ENCODE measurements at regions not wholly inside any gene's neighbourhood (a gene's known extent, or its start where the extent isn't known, plus 50 kb on each side); places are given as distances from the start of the nearest gene placed in this dataset.

DNA sequence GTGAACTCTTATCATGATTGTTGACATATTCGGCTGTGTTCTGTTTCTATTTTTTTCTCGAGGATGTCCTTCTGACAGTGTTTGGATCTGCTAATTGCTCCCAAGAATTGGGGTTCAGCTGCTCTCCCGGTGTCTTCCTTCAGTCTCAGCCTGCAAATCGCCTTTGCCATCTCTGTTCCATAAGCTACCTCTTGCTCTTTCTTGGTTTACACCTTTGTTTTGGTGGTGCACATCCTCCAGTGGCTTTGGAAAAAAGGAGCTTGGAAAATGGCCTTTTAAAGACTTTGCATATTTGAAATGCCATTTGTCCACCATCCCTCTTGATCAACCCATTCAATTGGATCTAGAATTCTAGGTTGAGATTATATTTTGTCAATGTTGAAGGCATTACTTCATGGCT, 137.2 kb downstream of the URI1 start:
- Histone ChIP-seq H3K36me3 (ENCODE audit: control insufficient read depth in 4 of 4, insufficient read depth in 3 of 4, low read depth in 1 of 4, low read length in 3 of 4) (no peaks in the 10 kb centered on the region), H3K27me3 (ENCODE audit: control insufficient read depth in 4 of 4, insufficient read depth in 4 of 4, low read length in 3 of 4) (no peaks in the 10 kb centered on the region), H3K4me3 (ENCODE audit: low read depth in 1 of 3, low read length in 3 of 3) (no peak overlapping the region), H3K9me3 (ENCODE audit: control insufficient read depth in 4 of 4, low read length in 3 of 4) (no peaks in the 10 kb centered on the region), H3K9ac (ENCODE audit: low read depth in 1 of 2, low read length in 2 of 2) (no peak overlapping the region), H3K4me1 (ENCODE audit: control insufficient read depth in 4 of 4, insufficient read depth in 4 of 4, low read length in 3 of 4) (no peaks in the 10 kb centered on the region), H3K27ac (ENCODE audit: low read depth in 1 of 2, low read length in 2 of 2) (no peak overlapping the region)
- TF ChIP-seq HNF4A (conservative IDR thresholded peaks at IDR 0.05) (no peak), ZBTB33 (IDR thresholded peaks at IDR 0.05) (no peak), REST (IDR thresholded peaks at IDR 0.05) (no peak), FOXA2 (IDR thresholded peaks at IDR 0.05) (no peak)
- WGBS, result 80% methylated on average over 4 of the region's 4 CpGs
- DNase-seq (ENCODE audit: low spot score), result no peak

DNA sequence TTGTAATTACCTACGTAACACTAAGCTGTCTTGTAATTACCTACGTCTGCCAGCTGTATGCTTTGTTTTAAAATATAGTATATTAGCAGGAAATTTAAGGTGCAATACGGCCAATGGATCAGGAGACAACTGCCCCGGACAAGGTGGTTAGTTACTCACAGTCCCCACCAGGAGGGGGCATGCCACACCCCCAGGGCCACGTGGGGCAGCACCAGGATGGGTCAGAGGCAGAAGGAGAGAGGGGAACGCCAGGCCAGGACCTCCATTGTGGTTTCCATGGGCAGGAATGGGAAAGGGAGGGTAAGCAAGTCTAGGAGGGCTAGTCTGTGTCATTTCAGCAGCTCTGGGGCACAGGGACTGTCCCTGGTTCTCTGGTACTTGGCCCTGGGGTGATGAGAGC, 140.1 kb downstream of the URI1 start:
- H3K27me3 ChIP-seq (ENCODE audit: control insufficient read depth in 4 of 4, insufficient read depth in 4 of 4, low read length in 3 of 4), result no peaks in the 10 kb centered on the region
- DNase-seq (ENCODE audit: low spot score), result no peak
- no peak overlapping the region for H3K4me3 ChIP-seq (ENCODE audit: low read depth in 1 of 3, low read length in 3 of 3)
- H3K4me1 ChIP-seq (ENCODE audit: control insufficient read depth in 4 of 4, insufficient read depth in 4 of 4, low read length in 3 of 4), result no peaks in the 10 kb centered on the region
- no peak for TF ChIP-seq MAX (IDR thresholded peaks at IDR 0.05)
- no peak for TF ChIP-seq CTCF (IDR thresholded peaks at IDR 0.05; ENCODE audit: low read depth, low read length, missing input control)
- WGBS, result 80% methylated on average over 6 of the region's 6 CpGs
- H3K9ac ChIP-seq (ENCODE audit: low read depth in 1 of 2, low read length in 2 of 2), result no peak overlapping the region
- no peak overlapping the region for H3K27ac ChIP-seq (ENCODE audit: low read depth in 1 of 2, low read length in 2 of 2)
- no peaks in the 10 kb centered on the region for H3K9me3 ChIP-seq (ENCODE audit: control insufficient read depth in 4 of 4, low read length in 3 of 4)
- H3K36me3 ChIP-seq (ENCODE audit: control insufficient read depth in 4 of 4, insufficient read depth in 3 of 4, low read depth in 1 of 4, low read length in 3 of 4), result no peaks in the 10 kb centered on the region

DNA sequence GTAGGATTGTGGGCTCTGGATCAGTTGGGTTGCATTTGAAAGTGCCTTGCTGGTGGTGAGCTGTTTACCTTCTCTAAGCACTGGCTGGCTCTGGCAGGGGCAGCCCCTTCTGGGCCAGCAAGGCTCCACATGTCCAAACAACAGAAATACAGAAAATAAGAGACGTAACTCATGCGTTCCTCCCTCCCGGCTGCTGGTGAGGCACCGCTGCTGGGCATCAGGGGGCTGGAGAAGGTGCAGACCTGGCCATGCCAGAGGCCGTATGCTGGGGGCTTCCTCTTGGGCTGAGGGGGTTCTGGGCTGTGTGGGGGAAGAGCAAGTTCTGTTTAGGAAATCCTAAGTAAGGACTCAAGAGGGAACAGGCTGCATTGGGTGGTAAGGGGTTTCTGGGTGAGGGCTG, 140.6 kb downstream of the URI1 start:
- Histone ChIP-seq H3K27ac (ENCODE audit: low read depth in 1 of 2, low read length in 2 of 2) (no peak overlapping the region), H3K36me3 (ENCODE audit: control insufficient read depth in 4 of 4, insufficient read depth in 3 of 4, low read depth in 1 of 4, low read length in 3 of 4) (no peaks in the 10 kb centered on the region), H3K4me1 (ENCODE audit: control insufficient read depth in 4 of 4, insufficient read depth in 4 of 4, low read length in 3 of 4) (no peaks in the 10 kb centered on the region), H3K4me3 (ENCODE audit: low read depth in 1 of 3, low read length in 3 of 3) (no peak overlapping the region), H3K9me3 (ENCODE audit: control insufficient read depth in 4 of 4, low read length in 3 of 4) (no peaks in the 10 kb centered on the region), H3K9ac (ENCODE audit: low read depth in 1 of 2, low read length in 2 of 2) (no peak overlapping the region), H3K27me3 (ENCODE audit: control insufficient read depth in 4 of 4, insufficient read depth in 4 of 4, low read length in 3 of 4) (no peaks in the 10 kb centered on the region)
- TF ChIP-seq RAD21 (IDR thresholded peaks at IDR 0.05) (no peak), FOXA1 (IDR thresholded peaks at IDR 0.05) (no peak), EGR1 (IDR thresholded peaks at IDR 0.05; ENCODE audit: low read depth in 2 of 2) (no peak), GABPA (IDR thresholded peaks at IDR 0.05 in 1 of 2, conservative IDR thresholded peaks at IDR 0.05 in 1 of 2) (no peak), HNF4G (IDR thresholded peaks at IDR 0.05) (no peak), MAX (IDR thresholded peaks at IDR 0.05) (no peak), TAF1 (conservative IDR thresholded peaks at IDR 0.05) (no peak), NR2F2 (IDR thresholded peaks at IDR 0.05) (no peak), RXRA (IDR thresholded peaks at IDR 0.05) (no peak), REST (IDR thresholded peaks at IDR 0.05) (no peak), CTCF (IDR thresholded peaks at IDR 0.05; ENCODE audit: low read depth, low read length, missing input control) (no peak)
- no peak for DNase-seq (ENCODE audit: low spot score)
- 95% methylated on average over 5 of the region's 5 CpGs for WGBS

Data from liver (tissue), 8 donors.